M059J (cell line): ENCODE measurements at regions not wholly inside any gene's neighbourhood (a gene's known extent, or its start where the extent isn't known, plus 50 kb on each side); places are given as distances from the start of the nearest gene placed in this dataset.
"Not testable (repeated sequence)": the region's sequence is repeated elsewhere in the genome, so short reads cannot be mapped to it uniquely, and the experiment has no call there.

ENCODE experiments used
- DNase-seq: peaks from one replicate; pipeline ENCODE4 v3.0.0-alpha.2; 2012; ENCODE audit warnings: low read depth

DNA sequence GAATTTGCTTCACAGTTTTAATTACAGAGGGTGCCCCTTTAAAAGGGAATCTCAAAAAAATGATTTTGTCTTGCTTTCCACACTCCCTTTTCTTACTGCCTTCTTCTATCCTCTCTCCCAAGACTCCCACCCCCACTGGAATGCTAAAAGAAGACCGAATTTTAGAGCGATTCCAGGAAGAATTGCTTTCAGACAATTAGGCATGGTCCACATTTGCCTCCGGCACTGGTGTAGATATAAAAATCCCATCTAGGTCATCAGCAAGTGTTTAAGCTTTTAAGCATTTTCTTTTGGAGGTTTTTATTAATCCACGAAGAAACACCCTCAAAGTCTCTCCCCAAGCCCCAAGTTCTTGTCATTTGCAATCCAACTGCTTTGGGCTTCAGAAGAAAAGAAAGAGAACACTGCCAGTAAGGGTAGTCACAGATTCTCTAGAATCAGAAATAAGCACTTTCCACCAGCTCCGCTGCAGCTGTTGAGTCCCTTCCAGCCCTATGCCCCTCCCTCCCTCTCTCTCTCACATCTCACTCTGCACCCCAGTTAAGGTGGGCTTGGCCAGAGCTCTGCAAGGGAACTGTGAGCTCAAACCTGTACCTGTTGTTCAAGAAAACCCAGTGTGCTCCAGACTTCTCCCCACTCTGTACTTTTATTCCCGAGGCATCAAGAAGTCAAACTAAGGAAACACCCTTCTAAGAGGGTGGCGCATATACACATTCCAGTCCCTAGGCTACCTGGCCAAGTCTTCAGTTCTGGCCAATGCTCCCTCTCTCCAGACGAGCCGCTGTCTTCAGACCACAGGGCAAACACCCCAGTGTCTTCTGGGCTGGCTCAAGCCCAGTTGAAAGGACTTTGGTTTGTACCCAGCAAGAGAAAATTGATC lies 170.2 kb downstream of the RGS9 start:
- DNase-seq: no peak

DNA sequence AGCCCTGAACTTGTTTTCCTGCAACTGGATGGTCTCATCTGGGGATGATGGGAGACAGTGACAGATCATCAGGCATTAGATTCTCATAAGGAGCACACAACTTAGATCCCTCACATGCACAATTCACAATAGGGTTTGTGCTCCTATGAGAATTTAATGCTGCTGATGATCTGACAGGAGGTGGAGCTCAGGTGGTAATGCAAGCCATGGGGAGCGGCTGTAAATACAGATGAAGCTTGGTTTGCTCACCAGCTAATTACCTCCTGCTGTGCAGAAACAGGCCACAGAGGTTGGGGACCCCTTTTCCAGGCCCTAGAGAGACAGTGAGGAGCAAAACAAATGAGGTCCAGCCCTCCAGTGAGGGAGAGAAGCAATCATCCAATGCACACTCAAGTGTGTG lies 168.6 kb downstream of the RGS9 start:
- no peak for DNase-seq

- no peak for DNase-seq
Measured at GRCh38 chr17:65305116-65305515, 167.9 kb downstream of the RGS9 start.

GRCh38 chr17:65301882-65302281 lies 164.7 kb downstream of the RGS9 start:
- not testable (repeated sequence) for DNase-seq

DNA sequence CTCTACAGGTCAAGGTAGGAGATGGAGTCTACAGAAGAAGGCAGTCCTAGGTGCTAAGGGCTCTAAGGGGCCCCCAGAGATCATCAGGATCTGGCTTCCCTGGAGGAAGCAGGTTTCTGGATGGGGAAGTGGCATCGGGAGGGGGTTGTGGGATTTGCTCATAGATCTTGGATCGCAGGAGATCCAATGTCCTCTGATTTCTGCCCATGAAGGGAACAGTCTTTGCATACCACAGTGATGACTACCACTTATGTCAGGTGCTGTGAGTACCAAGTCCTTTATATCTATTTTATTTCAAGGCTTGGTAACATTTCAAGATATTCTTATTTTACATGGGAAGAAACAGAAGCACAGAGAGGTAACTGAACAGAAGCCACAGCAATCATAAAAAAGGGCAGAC lies 164.0 kb downstream of the RGS9 start:
- DNase-seq: peak; percentile 56

GRCh38 chr17:65297916-65298315 lies 160.7 kb downstream of the RGS9 start:
- DNase-seq: no peak

GRCh38 chr17:65297384-65297783 lies 160.2 kb downstream of the RGS9 start:
- DNase-seq: peak; percentile 26

DNA sequence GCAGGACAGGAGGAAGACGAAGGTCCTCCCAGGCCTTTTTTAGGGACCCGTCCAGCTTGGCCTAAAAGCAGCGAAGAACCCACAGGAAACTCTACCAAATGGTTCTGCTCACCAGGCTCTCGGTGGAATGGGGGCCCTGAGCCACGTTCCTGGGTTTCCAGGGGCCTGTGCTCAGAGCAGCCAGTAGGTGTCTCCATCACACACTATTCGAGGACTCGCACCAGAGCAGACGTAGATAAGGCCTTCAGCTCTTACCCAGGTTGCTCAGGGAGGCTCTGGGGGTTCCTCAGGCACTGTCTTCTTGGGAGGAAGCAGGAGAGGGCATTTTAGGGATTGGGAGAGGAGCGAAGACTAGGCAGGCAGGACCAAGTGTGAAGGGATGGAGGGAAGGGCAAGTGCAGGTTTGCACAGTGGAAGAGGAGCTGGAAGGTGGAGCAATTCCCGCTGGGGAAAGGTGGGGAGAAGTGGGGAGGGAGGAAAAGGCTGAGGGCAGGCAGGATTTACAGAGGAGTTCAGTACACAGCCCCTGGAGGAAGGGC lies 157.1 kb downstream of the RGS9 start:
- peak; percentile 67 for DNase-seq

GRCh38 chr17:65293584-65294180 lies 156.5 kb downstream of the RGS9 start:
- DNase-seq: no peak

- peak; percentile 33 for DNase-seq
Measured at GRCh38 chr17:65292430-65292829, 155.3 kb downstream of the RGS9 start.

DNA sequence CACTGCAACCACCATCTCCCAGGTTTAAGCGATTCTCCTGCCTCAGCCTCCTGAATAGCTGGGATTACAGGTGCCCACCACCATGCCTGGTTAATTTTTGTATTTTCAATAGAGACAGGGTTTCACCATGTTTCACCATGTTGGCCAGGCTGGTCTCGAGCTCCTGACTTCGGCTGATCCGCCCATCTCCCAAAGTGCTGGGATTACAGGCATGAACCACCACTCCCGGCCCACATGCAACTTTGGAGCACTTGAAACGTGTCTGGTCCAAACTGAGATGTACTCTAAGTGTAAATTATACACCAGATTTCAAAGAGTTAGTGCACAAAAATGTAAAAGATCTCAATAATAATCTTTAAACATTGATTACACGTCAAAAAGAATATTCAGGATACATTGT lies 154.1 kb downstream of the RGS9 start:
- DNase-seq: not testable (repeated sequence)

DNA sequence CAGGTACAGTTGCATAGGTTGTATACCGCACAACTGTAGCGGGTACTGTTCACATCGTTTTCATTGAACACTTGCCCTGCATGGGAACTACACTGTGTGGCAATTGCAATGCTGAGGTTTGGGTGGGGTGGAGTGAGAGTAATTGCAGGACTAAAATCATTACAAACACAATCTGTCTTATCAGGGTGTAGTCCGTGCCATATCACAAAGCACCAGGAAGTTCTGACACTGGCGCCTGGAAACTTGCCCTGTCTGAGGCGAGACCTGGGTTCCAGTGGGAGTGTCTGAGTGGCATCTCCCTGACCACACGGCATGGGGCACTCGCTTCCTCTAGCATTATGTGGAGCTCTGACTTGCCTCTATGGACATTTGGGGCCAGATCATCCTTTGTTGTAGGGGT lies 153.4 kb downstream of the RGS9 start:
- no peak for DNase-seq

- no peak for DNase-seq
Measured at GRCh38 chr17:65290056-65290455, 152.9 kb downstream of the RGS9 start.

- DNase-seq: peak; percentile 82
Measured at GRCh38 chr17:65287040-65287439, 149.9 kb downstream of the RGS9 start.

- peak; percentile 85 for DNase-seq
Measured at GRCh38 chr17:65283704-65284103, 146.5 kb downstream of the RGS9 start.

- DNase-seq: no peak
Measured at GRCh38 chr17:65279456-65279855, 142.3 kb downstream of the RGS9 start.

DNA sequence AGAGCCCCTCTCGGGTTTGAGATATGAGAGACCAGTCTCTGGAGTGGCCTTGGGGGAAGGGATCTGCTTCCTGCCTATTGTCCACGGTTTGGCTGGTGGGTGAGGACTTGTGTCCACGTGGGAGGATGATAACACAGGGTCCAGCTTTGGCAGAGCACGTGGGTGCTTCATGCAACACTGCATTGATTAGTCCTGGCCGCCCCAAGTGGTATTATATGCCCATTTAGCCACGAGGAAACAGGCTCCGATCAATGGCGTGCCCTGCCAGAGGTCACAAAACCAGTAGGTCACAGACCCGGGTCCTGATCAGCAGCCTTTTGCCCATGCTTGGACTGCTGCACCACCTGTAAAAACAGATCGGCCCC lies 141.6 kb downstream of the RGS9 start:
- DNase-seq: no peak

- DNase-seq: peak; percentile 63
Measured at GRCh38 chr17:65278050-65278819, 141.1 kb downstream of the RGS9 start.

DNA sequence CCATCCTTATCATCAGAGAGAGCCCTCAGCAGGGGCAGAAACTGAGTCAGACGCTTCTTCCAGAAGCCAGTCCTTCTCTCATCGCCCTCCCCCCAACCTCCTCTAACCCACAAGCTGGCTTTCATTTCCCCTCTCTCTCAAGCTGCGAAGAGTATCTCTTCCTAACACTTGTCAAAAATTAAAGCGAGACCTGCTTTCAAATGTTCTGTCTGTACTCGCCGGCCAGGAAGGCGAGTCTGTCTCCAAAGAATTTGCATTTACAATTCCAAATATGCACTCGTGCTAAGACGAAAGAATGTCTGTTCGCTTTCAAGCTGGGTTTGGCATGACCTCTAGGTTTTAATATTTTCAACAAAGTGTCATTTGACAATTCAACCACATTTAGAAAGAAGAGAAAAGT lies 140.4 kb downstream of the RGS9 start:
- no peak for DNase-seq
